ENCODE measurements at regions not wholly inside any gene's neighbourhood (a gene's known extent, or its start where the extent isn't known, plus 50 kb on each side); places are given as distances from the start of the nearest gene placed in this dataset.

DNA sequence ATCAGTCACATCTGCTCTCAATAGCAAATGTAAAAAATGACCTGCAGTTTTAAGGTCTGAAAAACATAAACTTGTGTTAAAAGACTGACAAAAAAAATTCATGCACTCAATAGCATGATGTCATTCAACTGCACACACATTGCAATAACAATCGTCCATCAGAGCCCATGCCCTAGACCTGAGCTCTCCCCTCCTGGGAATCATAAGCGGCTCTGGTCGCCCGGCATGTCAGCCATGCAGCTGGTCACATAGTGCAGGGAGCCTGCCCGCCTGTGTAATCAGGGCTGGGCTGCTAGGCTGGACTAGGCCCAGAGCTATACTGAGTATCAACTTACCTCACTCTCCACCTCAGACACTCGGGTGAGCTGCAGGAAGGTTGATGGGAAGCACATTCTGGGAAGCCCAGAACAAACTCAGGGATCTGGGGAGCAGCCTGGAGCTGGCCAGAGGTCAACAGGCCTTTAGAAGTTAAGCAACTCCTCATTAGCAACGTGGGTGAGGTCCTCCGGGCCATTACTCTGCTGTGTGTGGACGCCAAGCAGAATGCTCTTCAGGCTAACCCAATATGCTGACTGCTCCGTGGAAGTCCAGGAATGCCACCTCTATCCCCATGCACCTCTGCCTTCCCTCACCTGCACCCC lies 165.5 kb downstream of the TTC32 start:
- ChIA-PET POLR2A (interaction anchor here (1.5 kb wide), 1 partner anchor 389 kb away, joined by 3 read pairs; no protein-coding TSS in a partner anchor), CTCF (interaction anchor here (0.9 kb wide), 1 partner anchor 10 kb away, joined by 3 read pairs; no protein-coding TSS in a partner anchor)
- no peak for DNase-seq (ENCODE audit: extremely low spot score)
- TF ChIP-seq LEF1 (IDR thresholded peaks at IDR 0.05; ENCODE audit: borderline replicate concordance) (no peak), SUZ12 (IDR thresholded peaks at IDR 0.05) (no peak), ELF4 (IDR thresholded peaks at IDR 0.05) (no peak), NFRKB (IDR thresholded peaks at IDR 0.05) (no peak), FOXM1 (IDR thresholded peaks at IDR 0.05; ENCODE audit: borderline replicate concordance) (no peak), SP1 (IDR thresholded peaks at IDR 0.05) (no peak), HDGF (IDR thresholded peaks at IDR 0.05; ENCODE audit: borderline replicate concordance) (no peak), ZNF384 (IDR thresholded peaks at IDR 0.05) (no peak), TARDBP (IDR thresholded peaks at IDR 0.05) (no peak), L3MBTL2 (conservative IDR thresholded peaks at IDR 0.05) (no peak), FOXA1 (IDR thresholded peaks at IDR 0.05) (no peak)

DNA sequence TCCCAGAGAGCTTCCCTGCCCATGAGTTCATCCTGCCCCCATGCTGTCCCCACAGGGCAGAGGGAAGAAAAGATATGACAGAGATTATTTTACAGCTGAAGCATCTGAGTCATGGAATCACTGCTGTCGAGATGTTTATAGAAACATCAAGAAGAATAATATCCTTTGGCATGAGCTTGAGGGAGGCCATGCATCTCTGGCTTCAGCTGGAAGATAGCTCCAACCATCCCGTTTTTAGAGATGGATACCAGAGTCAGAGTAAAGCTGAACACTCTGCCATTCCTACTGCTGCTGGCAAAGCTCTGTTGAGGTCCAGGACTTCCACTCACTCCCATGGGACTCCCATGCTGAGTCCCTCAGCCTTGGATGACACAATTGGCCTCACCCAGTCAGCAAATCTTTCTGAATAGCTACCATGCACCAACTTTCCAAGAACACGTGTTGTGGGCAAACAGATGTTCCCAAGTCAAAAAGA lies 167.8 kb downstream of the TTC32 start:
- TF ChIP-seq L3MBTL2 (conservative IDR thresholded peaks at IDR 0.05): no peak
- TF ChIP-seq CTBP1 (IDR thresholded peaks at IDR 0.05; ENCODE audit: borderline replicate concordance): no peak
- no peak for TF ChIP-seq BHLHE40 (IDR thresholded peaks at IDR 0.05; ENCODE audit: borderline replicate concordance)
- TF ChIP-seq FOXA1 (IDR thresholded peaks at IDR 0.05): no peak
- TF ChIP-seq FOXK2 (IDR thresholded peaks at IDR 0.05): no peak
- TF ChIP-seq ELF4 (IDR thresholded peaks at IDR 0.05): no peak
- TF ChIP-seq TARDBP (IDR thresholded peaks at IDR 0.05): no peak
- POLR2A ChIA-PET: no interaction called here
- no peak for DNase-seq (ENCODE audit: extremely low spot score)
- CTCF ChIA-PET: interaction anchor here (0.7 to 1.1 kb wide), 2 partner anchors 12 to 14 kb away, joined by 3 to 4 read pairs; no protein-coding TSS in a partner anchor

DNA sequence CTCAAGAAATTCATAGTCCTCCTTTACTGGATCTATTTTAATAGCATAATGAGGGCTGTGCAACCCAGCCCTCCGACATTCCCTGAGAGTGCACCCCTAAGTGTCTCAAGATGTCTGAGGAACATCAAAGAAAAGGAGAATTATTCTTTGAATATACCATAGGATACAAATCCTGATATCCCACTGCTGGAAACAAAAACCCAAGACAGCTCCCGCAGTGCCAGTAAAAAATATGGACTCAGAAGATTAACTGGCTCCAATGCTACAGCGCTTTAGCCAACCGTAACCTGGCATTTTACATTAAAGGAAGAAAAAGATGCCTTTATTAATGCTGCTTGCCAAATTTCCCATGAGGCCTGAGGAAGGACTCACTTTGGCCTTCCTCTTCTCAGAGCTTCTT lies 168.4 kb downstream of the TTC32 start:
- TF ChIP-seq FOXK2 (IDR thresholded peaks at IDR 0.05) (no peak), FOXA1 (IDR thresholded peaks at IDR 0.05) (no peak), CTBP1 (IDR thresholded peaks at IDR 0.05; ENCODE audit: borderline replicate concordance) (no peak), L3MBTL2 (conservative IDR thresholded peaks at IDR 0.05) (no peak), ARNT (IDR thresholded peaks at IDR 0.05) (no peak), ELF4 (IDR thresholded peaks at IDR 0.05) (no peak), LEF1 (IDR thresholded peaks at IDR 0.05; ENCODE audit: borderline replicate concordance) (no peak), NFRKB (IDR thresholded peaks at IDR 0.05) (no peak), HDGF (IDR thresholded peaks at IDR 0.05; ENCODE audit: borderline replicate concordance) (no peak)
- TF ChIP-seq, protein P1, sequence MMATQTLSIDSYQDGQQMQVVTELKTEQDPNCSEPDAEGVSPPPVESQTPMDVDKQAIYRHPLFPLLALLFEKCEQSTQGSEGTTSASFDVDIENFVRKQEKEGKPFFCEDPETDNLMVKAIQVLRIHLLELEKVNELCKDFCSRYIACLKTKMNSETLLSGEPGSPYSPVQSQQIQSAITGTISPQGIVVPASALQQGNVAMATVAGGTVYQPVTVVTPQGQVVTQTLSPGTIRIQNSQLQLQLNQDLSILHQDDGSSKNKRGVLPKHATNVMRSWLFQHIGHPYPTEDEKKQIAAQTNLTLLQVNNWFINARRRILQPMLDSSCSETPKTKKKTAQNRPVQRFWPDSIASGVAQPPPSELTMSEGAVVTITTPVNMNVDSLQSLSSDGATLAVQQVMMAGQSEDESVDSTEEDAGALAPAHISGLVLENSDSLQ (IDR thresholded peaks at IDR 0.05): no peak
- no peak for DNase-seq (ENCODE audit: extremely low spot score)
- CTCF ChIA-PET: interaction anchor here (0.7 to 1.1 kb wide), 2 partner anchors 13 kb away, joined by 3 to 4 read pairs; no protein-coding TSS in a partner anchor
- POLR2A ChIA-PET: no interaction called here

DNA sequence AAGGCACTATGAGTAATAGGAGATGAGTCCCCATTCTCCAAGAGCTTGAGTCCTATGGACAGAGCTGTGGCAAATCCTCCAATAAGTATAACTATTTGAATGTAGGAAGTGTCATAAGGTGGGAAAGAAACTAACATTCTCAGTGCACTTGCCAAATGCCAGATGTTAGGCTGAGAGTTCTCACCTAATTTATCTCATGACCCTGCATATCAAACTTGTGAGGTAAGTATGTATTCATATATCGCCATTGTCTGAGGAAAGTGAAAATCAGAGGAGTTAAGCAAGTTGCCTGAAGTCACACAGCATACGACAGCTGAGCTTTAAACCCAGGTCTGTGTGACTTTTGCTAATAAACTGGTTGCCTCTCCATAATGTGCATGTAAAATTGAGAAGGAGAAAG lies 169.5 kb downstream of the TTC32 start:
- DNase-seq (ENCODE audit: extremely low spot score): no peak
- POLR2A ChIA-PET: no interaction called here
- TF ChIP-seq ZNF384 (IDR thresholded peaks at IDR 0.05) (no peak), LEF1 (IDR thresholded peaks at IDR 0.05; ENCODE audit: borderline replicate concordance) (no peak), FOXM1 (IDR thresholded peaks at IDR 0.05; ENCODE audit: borderline replicate concordance) (no peak), CTBP1 (IDR thresholded peaks at IDR 0.05; ENCODE audit: borderline replicate concordance) (no peak), ELF4 (IDR thresholded peaks at IDR 0.05) (no peak), FOXA1 (IDR thresholded peaks at IDR 0.05) (no peak), HDGF (IDR thresholded peaks at IDR 0.05; ENCODE audit: borderline replicate concordance) (no peak), NFRKB (IDR thresholded peaks at IDR 0.05) (no peak), SP1 (IDR thresholded peaks at IDR 0.05) (no peak)
- TF ChIP-seq, protein P1 (IDR thresholded peaks at IDR 0.05): no peak
- CTCF ChIA-PET: no interaction called here

DNA sequence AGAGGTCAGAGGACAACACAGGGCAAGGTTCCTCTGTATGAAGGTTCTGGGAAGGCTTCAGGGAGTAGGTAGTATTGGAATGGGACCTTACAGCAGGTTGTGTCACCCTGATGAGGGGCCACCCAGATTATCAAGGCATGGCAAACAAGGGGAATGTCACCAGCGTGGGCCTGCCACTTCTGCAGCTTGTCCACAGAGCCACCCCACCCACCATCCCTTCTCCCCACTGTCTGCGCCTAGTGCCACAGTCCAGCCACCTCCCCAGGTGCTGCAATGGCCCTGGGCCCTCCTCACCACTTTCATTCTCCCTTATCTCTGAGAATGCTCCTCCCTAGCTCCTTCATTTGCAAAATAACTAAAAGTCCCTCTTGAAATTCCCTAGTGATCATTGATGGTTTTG lies 170.3 kb downstream of the TTC32 start:
- ChIA-PET CTCF (no interaction called here), POLR2A (no interaction called here)
- no peak for DNase-seq (ENCODE audit: extremely low spot score)
- TF ChIP-seq SUZ12 (IDR thresholded peaks at IDR 0.05) (no peak), HDGF (IDR thresholded peaks at IDR 0.05; ENCODE audit: borderline replicate concordance) (no peak), NFRKB (IDR thresholded peaks at IDR 0.05) (no peak), FOXM1 (IDR thresholded peaks at IDR 0.05; ENCODE audit: borderline replicate concordance) (no peak), TARDBP (IDR thresholded peaks at IDR 0.05) (no peak), L3MBTL2 (conservative IDR thresholded peaks at IDR 0.05) (no peak), FOXK2 (IDR thresholded peaks at IDR 0.05) (no peak), CTBP1 (IDR thresholded peaks at IDR 0.05; ENCODE audit: borderline replicate concordance) (no peak), FOXA1 (IDR thresholded peaks at IDR 0.05) (no peak), ELF4 (IDR thresholded peaks at IDR 0.05) (no peak), BHLHE40 (IDR thresholded peaks at IDR 0.05; ENCODE audit: borderline replicate concordance) (no peak), LEF1 (IDR thresholded peaks at IDR 0.05; ENCODE audit: borderline replicate concordance) (no peak), SP1 (IDR thresholded peaks at IDR 0.05) (no peak), ARNT (IDR thresholded peaks at IDR 0.05) (no peak), ZNF384 (IDR thresholded peaks at IDR 0.05) (no peak)
- TF ChIP-seq, protein P1 (IDR thresholded peaks at IDR 0.05): no peak

DNA sequence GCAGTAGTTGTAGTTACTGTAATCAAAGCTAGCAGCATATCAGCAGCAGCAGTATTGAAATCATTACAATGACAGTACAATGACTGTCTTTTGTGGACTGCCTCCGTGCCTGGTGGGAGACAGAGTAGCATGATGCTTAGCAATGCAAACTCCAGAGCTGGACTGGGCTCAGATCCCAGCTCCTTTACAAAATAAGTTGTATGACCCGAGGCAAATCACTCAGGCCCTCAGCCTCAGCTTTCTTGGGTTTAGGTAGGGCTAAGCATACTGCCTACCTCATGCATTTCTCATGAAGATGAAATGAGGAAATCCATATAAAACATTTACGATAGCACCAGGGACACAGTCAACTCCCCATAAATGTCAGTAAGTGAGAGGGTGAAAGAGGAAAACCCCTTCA lies 170.7 kb downstream of the TTC32 start:
- DNase-seq (ENCODE audit: extremely low spot score): no peak
- POLR2A ChIA-PET: no interaction called here
- CTCF ChIA-PET: no interaction called here
- TF ChIP-seq SUZ12 (IDR thresholded peaks at IDR 0.05) (no peak), ZNF384 (IDR thresholded peaks at IDR 0.05) (no peak), BHLHE40 (IDR thresholded peaks at IDR 0.05; ENCODE audit: borderline replicate concordance) (no peak), SP1 (IDR thresholded peaks at IDR 0.05) (no peak), NFRKB (IDR thresholded peaks at IDR 0.05) (no peak), LEF1 (IDR thresholded peaks at IDR 0.05; ENCODE audit: borderline replicate concordance) (no peak), ARNT (IDR thresholded peaks at IDR 0.05) (no peak), ELF4 (IDR thresholded peaks at IDR 0.05) (no peak), FOXK2 (IDR thresholded peaks at IDR 0.05) (no peak), FOXM1 (IDR thresholded peaks at IDR 0.05; ENCODE audit: borderline replicate concordance) (no peak), FOXA1 (IDR thresholded peaks at IDR 0.05) (no peak), TARDBP (IDR thresholded peaks at IDR 0.05) (no peak), HDGF (IDR thresholded peaks at IDR 0.05; ENCODE audit: borderline replicate concordance) (no peak), L3MBTL2 (conservative IDR thresholded peaks at IDR 0.05) (no peak), CTBP1 (IDR thresholded peaks at IDR 0.05; ENCODE audit: borderline replicate concordance) (no peak)
- TF ChIP-seq, protein P1 (IDR thresholded peaks at IDR 0.05): no peak
